Liver (tissue), 8 donors: ENCODE measurements at regions not wholly inside any gene's neighbourhood (a gene's known extent, or its start where the extent isn't known, plus 50 kb on each side); places are given as distances from the start of the nearest gene placed in this dataset.

ENCODE experiments used
- DNase-seq: peaks from one replicate; pipeline ENCODE4 v3.0.0-alpha.2; 2017; ENCODE audit warnings: low spot score
- H3K27ac ChIP-seq, 2 donors: one replicate each; pipeline ENCODE4 v1.7.0; 2013; ENCODE audit warnings: inconsistent platforms in 2 of 2, low read length in 2 of 2, control low read depth in 1 of 2, low read depth in 1 of 2, mild to moderate bottlenecking in 1 of 2
- H3K27me3 ChIP-seq, 4 donors: one replicate each; pipeline versions ENCODE4 v1.6.1 to v1.7.0; 2013; ENCODE audit warnings: low read length in 3 of 4, inconsistent platforms in 1 of 4, mild to moderate bottlenecking in 1 of 4, moderate library complexity in 1 of 4; ENCODE audit not compliant: control insufficient read depth in 4 of 4, insufficient read depth in 4 of 4
- H3K36me3 ChIP-seq, 4 donors: one replicate each; pipeline versions ENCODE4 v1.6.1 to v1.7.0; 2013; ENCODE audit warnings: low read length in 3 of 4, mild to moderate bottlenecking in 3 of 4, low read depth in 1 of 4, moderate library complexity in 1 of 4; ENCODE audit not compliant: control insufficient read depth in 4 of 4, insufficient read depth in 3 of 4
- H3K4me1 ChIP-seq, 4 donors: one replicate each; pipeline versions ENCODE4 v1.6.1 to v1.7.0; 2013; ENCODE audit warnings: low read length in 3 of 4, mild to moderate bottlenecking in 3 of 4, moderate library complexity in 1 of 4; ENCODE audit not compliant: control insufficient read depth in 4 of 4, insufficient read depth in 4 of 4
- H3K4me3 ChIP-seq, 3 donors: one replicate each; pipeline versions ENCODE4 v1.6.1 to v1.7.0; 2013; ENCODE audit warnings: low read length in 3 of 3, control low read depth in 1 of 3, low read depth in 1 of 3, mild to moderate bottlenecking in 1 of 3
- H3K9ac ChIP-seq, 2 donors: one replicate each; pipeline ENCODE4 v1.7.0; 2013; ENCODE audit warnings: low read length in 2 of 2, mild to moderate bottlenecking in 2 of 2, moderate library complexity in 2 of 2, control low read depth in 1 of 2, low read depth in 1 of 2
- H3K9me3 ChIP-seq, 4 donors: one replicate each; pipeline versions ENCODE4 v1.6.1 to v1.7.0; 2013; ENCODE audit warnings: low read length in 3 of 4; ENCODE audit not compliant: control insufficient read depth in 4 of 4
- ATF3 ChIP-seq: IDR thresholded peaks from 2 replicates; pipeline ENCODE4 v1.6.1; 2016; ENCODE audit warnings: antibody characterized with exemption
- EGR1 ChIP-seq, 2 donors: IDR thresholded peaks; 2 replicates each; pipeline ENCODE4 v1.6.1; 2016 to 2018; ENCODE audit warnings: antibody characterized with exemption in 2 of 2, low read depth in 2 of 2
- FOXA1 ChIP-seq: IDR thresholded peaks from 2 replicates; pipeline ENCODE4 v1.6.1; 2016; ENCODE audit warnings: antibody characterized with exemption
- FOXA2 ChIP-seq: IDR thresholded peaks from 2 replicates; pipeline ENCODE4 v1.6.1; 2016; ENCODE audit warnings: antibody characterized with exemption
- GABPA ChIP-seq, 2 donors: IDR thresholded peaks in 1 of 2; conservative IDR thresholded peaks in 1 of 2; 2 replicates each; pipeline ENCODE4 v1.6.1; 2016; ENCODE audit warnings: antibody characterized with exemption in 2 of 2, mild to moderate bottlenecking in 1 of 2, moderate library complexity in 1 of 2
- HNF4A ChIP-seq, 2 donors: conservative IDR thresholded peaks; 2 replicates each; pipeline ENCODE4 v1.6.1; 2016; ENCODE audit warnings: antibody characterized with exemption in 2 of 2, mild to moderate bottlenecking in 2 of 2
- HNF4G ChIP-seq: IDR thresholded peaks from 2 replicates; pipeline ENCODE4 v1.6.1; 2016; ENCODE audit warnings: antibody characterized with exemption
- JUND ChIP-seq, 2 donors: IDR thresholded peaks; 2 replicates each; pipeline ENCODE4 v1.6.1; 2016; ENCODE audit warnings: antibody characterized with exemption in 2 of 2
- NR2F2 ChIP-seq: IDR thresholded peaks from 2 replicates; pipeline ENCODE4 v1.6.1; 2016; ENCODE audit warnings: antibody characterized with exemption
- RAD21 ChIP-seq, 2 donors: IDR thresholded peaks; 2 replicates each; pipeline ENCODE4 v1.6.1; 2016; ENCODE audit warnings: antibody characterized with exemption in 2 of 2, mild to moderate bottlenecking in 2 of 2
- RXRA ChIP-seq, 2 donors: IDR thresholded peaks; 2 replicates each; pipeline ENCODE4 v1.6.1; 2017 to 2018; ENCODE audit warnings: antibody characterized with exemption in 2 of 2, mild to moderate bottlenecking in 1 of 2
- SP1 ChIP-seq: IDR thresholded peaks from 2 replicates; pipeline ENCODE4 v1.6.1; 2018; ENCODE audit warnings: antibody characterized with exemption, mild to moderate bottlenecking
- TAF1 ChIP-seq: conservative IDR thresholded peaks from 2 replicates; pipeline ENCODE4 v1.6.1; 2016; ENCODE audit warnings: antibody characterized with exemption, mild to moderate bottlenecking
- YY1 ChIP-seq: IDR thresholded peaks from 2 replicates; pipeline ENCODE4 v1.6.1; 2016; ENCODE audit warnings: antibody characterized with exemption, mild to moderate bottlenecking
- WGBS: extraction: QIAGEN DNeasy Blood & Tissue Kit; methylation state at CpG from one replicate; pipeline ENCODE4 v1.1.7; 2013; 5-methylcytosine and 5-hydroxymethylcytosine counted together
- TF ChIP-seq, protein P1 (sequence below): IDR thresholded peaks from 2 replicates; pipeline ENCODE4 v1.6.1; 2016; ENCODE audit warnings: antibody characterized with exemption
- TF ChIP-seq, protein P2 (sequence below): fragments of 150-350 bp; IDR thresholded peaks from 2 replicates; pipeline ENCODE4 v1.5.1; 2017; ENCODE audit warnings: improper control_type of control experiment, low read depth, low read length; ENCODE audit not compliant: missing input control
- TF ChIP-seq, protein P3 (sequence below): IDR thresholded peaks from 2 replicates; pipeline ENCODE4 v1.6.1; 2016; ENCODE audit warnings: antibody characterized with exemption
- TF ChIP-seq, protein P4 (sequence below): IDR thresholded peaks from 2 replicates; pipeline ENCODE4 v1.6.1; 2016; ENCODE audit warnings: antibody characterized with exemption, mild to moderate bottlenecking
- donor health status: healthy.
- donor health status: healthy.
- donor health status: healthy.
- donor health status: healthy.
- donor health status: healthy.

DNA sequence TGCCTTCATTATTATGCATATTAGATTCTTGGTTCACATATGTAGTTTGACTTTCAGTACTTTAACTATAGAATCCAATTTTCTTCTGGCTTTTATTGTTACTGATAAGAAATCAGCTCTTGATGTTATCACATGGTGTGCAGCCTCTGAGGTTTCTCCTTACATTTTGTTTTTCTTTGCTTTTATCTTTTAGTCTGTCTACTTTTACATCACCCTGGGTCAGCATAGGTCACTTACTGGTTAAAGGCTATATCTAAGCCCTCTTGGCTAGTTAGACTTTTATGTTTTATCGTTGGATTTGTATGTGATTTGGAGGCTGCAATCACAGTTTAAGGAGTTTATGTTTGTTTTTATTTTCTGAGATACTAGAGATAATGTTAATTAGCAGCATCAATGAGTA lies 187.2 kb upstream of the NOL4 start:
- no peaks in the 10 kb centered on the region for H3K27me3 ChIP-seq
- no peaks in the 10 kb centered on the region for H3K4me1 ChIP-seq
- WGBS: 43% methylated on average over 1 of the region's 1 CpG
- DNase-seq: no peak
- peaks cover 0 to 3% (median under 1%) of the 10 kb centered on the region in 4 donors for H3K9me3 ChIP-seq
- H3K9ac ChIP-seq: no peak overlapping the region
- no peak overlapping the region for H3K27ac ChIP-seq
- TF ChIP-seq, protein P1, sequence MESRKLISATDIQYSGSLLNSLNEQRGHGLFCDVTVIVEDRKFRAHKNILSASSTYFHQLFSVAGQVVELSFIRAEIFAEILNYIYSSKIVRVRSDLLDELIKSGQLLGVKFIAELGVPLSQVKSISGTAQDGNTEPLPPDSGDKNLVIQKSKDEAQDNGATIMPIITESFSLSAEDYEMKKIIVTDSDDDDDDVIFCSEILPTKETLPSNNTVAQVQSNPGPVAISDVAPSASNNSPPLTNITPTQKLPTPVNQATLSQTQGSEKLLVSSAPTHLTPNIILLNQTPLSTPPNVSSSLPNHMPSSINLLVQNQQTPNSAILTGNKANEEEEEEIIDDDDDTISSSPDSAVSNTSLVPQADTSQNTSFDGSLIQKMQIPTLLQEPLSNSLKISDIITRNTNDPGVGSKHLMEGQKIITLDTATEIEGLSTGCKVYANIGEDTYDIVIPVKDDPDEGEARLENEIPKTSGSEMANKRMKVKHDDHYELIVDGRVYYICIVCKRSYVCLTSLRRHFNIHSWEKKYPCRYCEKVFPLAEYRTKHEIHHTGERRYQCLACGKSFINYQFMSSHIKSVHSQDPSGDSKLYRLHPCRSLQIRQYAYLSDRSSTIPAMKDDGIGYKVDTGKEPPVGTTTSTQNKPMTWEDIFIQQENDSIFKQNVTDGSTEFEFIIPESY: no peak
- TF ChIP-seq, protein P2, sequence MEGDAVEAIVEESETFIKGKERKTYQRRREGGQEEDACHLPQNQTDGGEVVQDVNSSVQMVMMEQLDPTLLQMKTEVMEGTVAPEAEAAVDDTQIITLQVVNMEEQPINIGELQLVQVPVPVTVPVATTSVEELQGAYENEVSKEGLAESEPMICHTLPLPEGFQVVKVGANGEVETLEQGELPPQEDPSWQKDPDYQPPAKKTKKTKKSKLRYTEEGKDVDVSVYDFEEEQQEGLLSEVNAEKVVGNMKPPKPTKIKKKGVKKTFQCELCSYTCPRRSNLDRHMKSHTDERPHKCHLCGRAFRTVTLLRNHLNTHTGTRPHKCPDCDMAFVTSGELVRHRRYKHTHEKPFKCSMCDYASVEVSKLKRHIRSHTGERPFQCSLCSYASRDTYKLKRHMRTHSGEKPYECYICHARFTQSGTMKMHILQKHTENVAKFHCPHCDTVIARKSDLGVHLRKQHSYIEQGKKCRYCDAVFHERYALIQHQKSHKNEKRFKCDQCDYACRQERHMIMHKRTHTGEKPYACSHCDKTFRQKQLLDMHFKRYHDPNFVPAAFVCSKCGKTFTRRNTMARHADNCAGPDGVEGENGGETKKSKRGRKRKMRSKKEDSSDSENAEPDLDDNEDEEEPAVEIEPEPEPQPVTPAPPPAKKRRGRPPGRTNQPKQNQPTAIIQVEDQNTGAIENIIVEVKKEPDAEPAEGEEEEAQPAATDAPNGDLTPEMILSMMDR: no peak
- TF ChIP-seq, protein P3, sequence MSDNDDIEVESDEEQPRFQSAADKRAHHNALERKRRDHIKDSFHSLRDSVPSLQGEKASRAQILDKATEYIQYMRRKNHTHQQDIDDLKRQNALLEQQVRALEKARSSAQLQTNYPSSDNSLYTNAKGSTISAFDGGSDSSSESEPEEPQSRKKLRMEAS: no peak
- no peak for TF ChIP-seq EGR1 (IDR thresholded peaks at IDR 0.05; ENCODE audit: low read depth in 2 of 2)
- TF ChIP-seq, protein P4, sequence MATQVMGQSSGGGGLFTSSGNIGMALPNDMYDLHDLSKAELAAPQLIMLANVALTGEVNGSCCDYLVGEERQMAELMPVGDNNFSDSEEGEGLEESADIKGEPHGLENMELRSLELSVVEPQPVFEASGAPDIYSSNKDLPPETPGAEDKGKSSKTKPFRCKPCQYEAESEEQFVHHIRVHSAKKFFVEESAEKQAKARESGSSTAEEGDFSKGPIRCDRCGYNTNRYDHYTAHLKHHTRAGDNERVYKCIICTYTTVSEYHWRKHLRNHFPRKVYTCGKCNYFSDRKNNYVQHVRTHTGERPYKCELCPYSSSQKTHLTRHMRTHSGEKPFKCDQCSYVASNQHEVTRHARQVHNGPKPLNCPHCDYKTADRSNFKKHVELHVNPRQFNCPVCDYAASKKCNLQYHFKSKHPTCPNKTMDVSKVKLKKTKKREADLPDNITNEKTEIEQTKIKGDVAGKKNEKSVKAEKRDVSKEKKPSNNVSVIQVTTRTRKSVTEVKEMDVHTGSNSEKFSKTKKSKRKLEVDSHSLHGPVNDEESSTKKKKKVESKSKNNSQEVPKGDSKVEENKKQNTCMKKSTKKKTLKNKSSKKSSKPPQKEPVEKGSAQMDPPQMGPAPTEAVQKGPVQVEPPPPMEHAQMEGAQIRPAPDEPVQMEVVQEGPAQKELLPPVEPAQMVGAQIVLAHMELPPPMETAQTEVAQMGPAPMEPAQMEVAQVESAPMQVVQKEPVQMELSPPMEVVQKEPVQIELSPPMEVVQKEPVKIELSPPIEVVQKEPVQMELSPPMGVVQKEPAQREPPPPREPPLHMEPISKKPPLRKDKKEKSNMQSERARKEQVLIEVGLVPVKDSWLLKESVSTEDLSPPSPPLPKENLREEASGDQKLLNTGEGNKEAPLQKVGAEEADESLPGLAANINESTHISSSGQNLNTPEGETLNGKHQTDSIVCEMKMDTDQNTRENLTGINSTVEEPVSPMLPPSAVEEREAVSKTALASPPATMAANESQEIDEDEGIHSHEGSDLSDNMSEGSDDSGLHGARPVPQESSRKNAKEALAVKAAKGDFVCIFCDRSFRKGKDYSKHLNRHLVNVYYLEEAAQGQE: no peak
- no peak for TF ChIP-seq SP1
- TF ChIP-seq RAD21 (IDR thresholded peaks at IDR 0.05): no peak
- TF ChIP-seq FOXA1: no peak
- no peak for TF ChIP-seq RXRA (IDR thresholded peaks at IDR 0.05)
- TF ChIP-seq TAF1: no peak
- no peak for TF ChIP-seq HNF4G
- TF ChIP-seq FOXA2: no peak
- no peak for TF ChIP-seq HNF4A (conservative IDR thresholded peaks at IDR 0.05)
- TF ChIP-seq NR2F2: no peak
- no peak for TF ChIP-seq ATF3
- no peak for TF ChIP-seq GABPA (IDR thresholded peaks at IDR 0.05 in 1 of 2, conservative IDR thresholded peaks at IDR 0.05 in 1 of 2)
- TF ChIP-seq JUND (IDR thresholded peaks at IDR 0.05): no peak
- TF ChIP-seq YY1: no peak
- no peaks in the 10 kb centered on the region for H3K36me3 ChIP-seq
- no peak overlapping the region for H3K4me3 ChIP-seq

GRCh38 chr18:34431042-34431441 lies 206.3 kb upstream of the NOL4 start:
- no peak overlapping the region for H3K9ac ChIP-seq
- no peaks in the 10 kb centered on the region for H3K27me3 ChIP-seq
- H3K27ac ChIP-seq: no peak overlapping the region
- no peaks in the 10 kb centered on the region for H3K36me3 ChIP-seq
- DNase-seq: no peak
- no peak overlapping the region for H3K4me3 ChIP-seq
- H3K4me1 ChIP-seq: no peaks in the 10 kb centered on the region
- WGBS: 84% methylated on average over 4 of the region's 4 CpGs
- peaks cover 0 to 1% (median under 1%) of the 10 kb centered on the region in 4 donors for H3K9me3 ChIP-seq
- no peak for TF ChIP-seq YY1
- no peak for TF ChIP-seq EGR1 (IDR thresholded peaks at IDR 0.05; ENCODE audit: low read depth in 2 of 2)
- TF ChIP-seq FOXA2: no peak
- TF ChIP-seq, protein P1: no peak
- TF ChIP-seq RAD21 (IDR thresholded peaks at IDR 0.05): no peak
- no peak for TF ChIP-seq RXRA (IDR thresholded peaks at IDR 0.05)
- no peak for TF ChIP-seq TAF1
- no peak for TF ChIP-seq HNF4G
- TF ChIP-seq ATF3: no peak
- no peak for TF ChIP-seq JUND (IDR thresholded peaks at IDR 0.05)
- TF ChIP-seq, protein P3: no peak
- TF ChIP-seq NR2F2: no peak
- TF ChIP-seq, protein P2: no peak
- no peak for TF ChIP-seq FOXA1
- TF ChIP-seq HNF4A (conservative IDR thresholded peaks at IDR 0.05): no peak
- TF ChIP-seq SP1: no peak
- TF ChIP-seq GABPA (IDR thresholded peaks at IDR 0.05 in 1 of 2, conservative IDR thresholded peaks at IDR 0.05 in 1 of 2): no peak
